ENCODE measurements at regions not wholly inside any gene's neighbourhood (a gene's known extent, or its start where the extent isn't known, plus 50 kb on each side); places are given as distances from the start of the nearest gene placed in this dataset.

- TF ChIP-seq CTCF (IDR thresholded peaks at IDR 0.05; ENCODE audit: low read depth, low read length, missing control alignments), result no peak
- no peak for DNase-seq (ENCODE audit: extremely low read depth, low read depth)
- H3K4me3 ChIP-seq (replicated peaks; ENCODE audit: low read depth, low read length), result no peak overlapping the region
Observed at GRCh38 chr11:44443836-44444769, 121.4 kb upstream of the CD82 start.

- no peak overlapping the region for H3K4me3 ChIP-seq (replicated peaks; ENCODE audit: low read depth, low read length)
- no peak for TF ChIP-seq CTCF (IDR thresholded peaks at IDR 0.05; ENCODE audit: low read depth, low read length, missing control alignments)
- no peak for DNase-seq (ENCODE audit: extremely low read depth, low read depth)
Observed at GRCh38 chr11:44444770-44445321, 120.6 kb upstream of the CD82 start.

- H3K4me3 ChIP-seq (replicated peaks; ENCODE audit: low read depth, low read length), result no peak overlapping the region
- DNase-seq (ENCODE audit: extremely low read depth, low read depth), result no peak
- no peak for TF ChIP-seq CTCF (IDR thresholded peaks at IDR 0.05; ENCODE audit: low read depth, low read length, missing control alignments)
Observed at GRCh38 chr11:44445500-44446365, 119.7 kb upstream of the CD82 start.

- TF ChIP-seq CTCF (IDR thresholded peaks at IDR 0.05; ENCODE audit: low read depth, low read length, missing control alignments), result no peak
Observed at GRCh38 chr11:44446366-44446762, 119.1 kb upstream of the CD82 start.

GRCh38 chr11:44446996-44447771 lies 118.3 kb upstream of the CD82 start:
- DNase-seq (ENCODE audit: extremely low read depth, low read depth), result no peak
- no peak overlapping the region for H3K4me3 ChIP-seq (replicated peaks; ENCODE audit: low read depth, low read length)
- TF ChIP-seq CTCF (IDR thresholded peaks at IDR 0.05; ENCODE audit: low read depth, low read length, missing control alignments), result no peak

More at GRCh38 chr11:44446366-44446762, 119.1 kb upstream of the CD82 start:
- no peak overlapping the region for H3K4me3 ChIP-seq (replicated peaks; ENCODE audit: low read depth, low read length)
- no peak for DNase-seq (ENCODE audit: extremely low read depth, low read depth)
